Keratinocyte (primary cell): ENCODE measurements at regions not wholly inside any gene's neighbourhood (a gene's known extent, or its start where the extent isn't known, plus 50 kb on each side); places are given as distances from the start of the nearest gene placed in this dataset.

ENCODE experiments used
- DNase-seq: peaks from one replicate; pipeline ENCODE4 v3.0.0-alpha.2; 2011; ENCODE audit warnings: low read depth, missing footprints, low spot score
- FAIRE-seq: peaks from 2 replicates; lab custom pipeline; 2011; peaks lifted over from hg19 to GRCh38; lab: Jason Lieb, UNC
- H2AFZ ChIP-seq: 2 replicates; pipeline ENCODE4 v1.6.0; 2012; ENCODE audit warnings: low read length, control low read depth, inconsistent platforms; ENCODE audit not compliant: control insufficient read depth
- H3K27ac ChIP-seq: 2 replicates; pipeline ENCODE4 v1.5.1; 2011; ENCODE audit warnings: low read length; ENCODE audit not compliant: control insufficient read depth, insufficient read depth
- H3K27me3 ChIP-seq: 3 replicates; pipeline ENCODE4 v1.6.0; 2011; ENCODE audit warnings: low read length; ENCODE audit not compliant: control insufficient read depth, insufficient read depth; ENCODE audit errors: extremely low read depth
- H3K36me3 ChIP-seq, 2 experiments: 2 replicates in 1 of 2; 3 replicates in 1 of 2; pipeline ENCODE4 v1.5.1; 2011; ENCODE audit warnings: low read length in 2 of 2, mild to moderate bottlenecking in 1 of 2; ENCODE audit not compliant: control insufficient read depth in 2 of 2, insufficient read depth in 2 of 2; ENCODE audit errors: extremely low read depth in 1 of 2
- H3K4me1 ChIP-seq: 3 replicates; pipeline ENCODE4 v1.5.1; 2011; ENCODE audit warnings: low read length; ENCODE audit not compliant: control insufficient read depth, insufficient read depth; ENCODE audit errors: extremely low read depth
- H3K4me2 ChIP-seq: 3 replicates; pipeline ENCODE4 v1.6.0; 2011; ENCODE audit warnings: low read depth, low read length; ENCODE audit not compliant: control insufficient read depth, insufficient read depth; ENCODE audit errors: extremely low read depth
- H3K4me3 ChIP-seq, 3 experiments: fragments of 200-600 bp in 1 of 3; sonication (generic) in 1 of 3; 2 replicates in 2 of 3; 3 replicates in 1 of 3; pipeline ENCODE4 v1.5.1; 2011 to 2016; ENCODE audit warnings: low read length in 3 of 3, mild to moderate bottlenecking in 3 of 3, control low read depth in 2 of 3, inconsistent platforms in 1 of 3, low read depth in 1 of 3, mixed read lengths in 1 of 3, mixed run types in 1 of 3, moderate library complexity in 1 of 3; ENCODE audit not compliant: control insufficient read depth in 2 of 3, insufficient read depth in 2 of 3; ENCODE audit errors: extremely low read depth in 1 of 3
- H3K79me2 ChIP-seq: 2 replicates; pipeline ENCODE4 v1.6.0; 2012; ENCODE audit warnings: low read length; ENCODE audit not compliant: control insufficient read depth, insufficient read depth
- H3K9ac ChIP-seq: 3 replicates; pipeline ENCODE4 v1.6.0; 2011; ENCODE audit warnings: low read length; ENCODE audit not compliant: control insufficient read depth, insufficient read depth; ENCODE audit errors: extremely low read depth
- H3K9me1 ChIP-seq: 3 replicates; pipeline ENCODE4 v1.6.0; 2011; ENCODE audit warnings: low read length; ENCODE audit not compliant: control insufficient read depth, insufficient read depth; ENCODE audit errors: extremely low read depth
- H3K9me3 ChIP-seq: 2 replicates; pipeline ENCODE4 v1.5.1; 2012; ENCODE audit warnings: low read depth, low read length; ENCODE audit not compliant: control insufficient read depth
- H4K20me1 ChIP-seq: 3 replicates; pipeline ENCODE4 v1.6.0; 2011; ENCODE audit warnings: low read length; ENCODE audit not compliant: control insufficient read depth, insufficient read depth; ENCODE audit errors: extremely low read depth
- EZH2 ChIP-seq: IDR thresholded peaks from one replicate; pipeline ENCODE4 v1.6.1; 2012; ENCODE audit warnings: inconsistent platforms, mild to moderate bottlenecking, low read length, moderate library complexity
- dilution Hi-C: fragments of 300-500 bp; cut with MboI; formaldehyde crosslinking; loops from one replicate; pipeline ENCODE4 v1.7.0; 2020; ENCODE audit warnings: low sequenced_read_pairs; ENCODE audit not compliant: extremely low pct_ligation_motif_present
- TF ChIP-seq, protein P1 (sequence below), 3 experiments: IDR thresholded peaks in 1 of 3; conservative IDR thresholded peaks in 1 of 3; optimal IDR thresholded peaks in 1 of 3; 2 replicates in 2 of 3; 3 replicates in 1 of 3; pipeline versions ENCODE3 to v1.5.1; 2011; ENCODE audit warnings: low read length in 3 of 3, mild to moderate bottlenecking in 3 of 3, moderate library complexity in 2 of 3, control low read depth in 1 of 3, inconsistent platforms in 1 of 3; ENCODE audit not compliant: insufficient read depth in 2 of 3; ENCODE audit errors: extremely low read depth in 1 of 3

DNA sequence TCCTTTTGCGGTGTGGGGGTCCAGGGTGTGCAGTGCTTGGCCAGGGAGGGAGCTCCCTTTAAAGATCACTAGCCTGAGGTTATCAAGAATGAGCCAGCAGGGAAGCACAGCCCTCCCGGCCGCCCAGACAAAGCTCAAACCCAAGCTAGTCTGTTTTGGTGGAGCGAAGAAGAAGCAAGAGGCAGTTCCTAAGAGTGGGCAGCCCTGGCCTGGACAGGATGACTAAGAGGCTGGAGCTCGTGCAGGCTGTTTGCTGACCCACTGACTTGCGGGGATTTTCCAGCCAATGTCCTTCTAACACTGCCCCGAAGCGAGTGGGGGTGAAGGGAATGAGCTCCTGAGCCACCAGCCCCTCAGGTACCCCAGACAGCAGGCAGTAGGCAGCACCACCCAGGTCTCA lies 134.4 kb downstream of the COPRS start:
- no peaks in the 10 kb centered on the region for H3K9me3 ChIP-seq
- dilution Hi-C loops = no loop called here
- H3K4me2 ChIP-seq = no peak overlapping the region
- no peak overlapping the region for H2AFZ ChIP-seq
- H3K27ac ChIP-seq = no peak overlapping the region
- no peaks in the 10 kb centered on the region for H3K27me3 ChIP-seq
- H3K79me2 ChIP-seq = no peaks in the 10 kb centered on the region
- FAIRE-seq (no peak), DNase-seq (no peak)
- H3K36me3 ChIP-seq = no peaks in the 10 kb centered on the region
- no peak overlapping the region for H3K4me3 ChIP-seq
- no peaks in the 10 kb centered on the region for H3K9me1 ChIP-seq
- peaks cover 10% of the 10 kb centered on the region for H3K4me1 ChIP-seq
- H3K9ac ChIP-seq = no peak overlapping the region
- TF ChIP-seq EZH2 = no peak
- TF ChIP-seq, protein P1, sequence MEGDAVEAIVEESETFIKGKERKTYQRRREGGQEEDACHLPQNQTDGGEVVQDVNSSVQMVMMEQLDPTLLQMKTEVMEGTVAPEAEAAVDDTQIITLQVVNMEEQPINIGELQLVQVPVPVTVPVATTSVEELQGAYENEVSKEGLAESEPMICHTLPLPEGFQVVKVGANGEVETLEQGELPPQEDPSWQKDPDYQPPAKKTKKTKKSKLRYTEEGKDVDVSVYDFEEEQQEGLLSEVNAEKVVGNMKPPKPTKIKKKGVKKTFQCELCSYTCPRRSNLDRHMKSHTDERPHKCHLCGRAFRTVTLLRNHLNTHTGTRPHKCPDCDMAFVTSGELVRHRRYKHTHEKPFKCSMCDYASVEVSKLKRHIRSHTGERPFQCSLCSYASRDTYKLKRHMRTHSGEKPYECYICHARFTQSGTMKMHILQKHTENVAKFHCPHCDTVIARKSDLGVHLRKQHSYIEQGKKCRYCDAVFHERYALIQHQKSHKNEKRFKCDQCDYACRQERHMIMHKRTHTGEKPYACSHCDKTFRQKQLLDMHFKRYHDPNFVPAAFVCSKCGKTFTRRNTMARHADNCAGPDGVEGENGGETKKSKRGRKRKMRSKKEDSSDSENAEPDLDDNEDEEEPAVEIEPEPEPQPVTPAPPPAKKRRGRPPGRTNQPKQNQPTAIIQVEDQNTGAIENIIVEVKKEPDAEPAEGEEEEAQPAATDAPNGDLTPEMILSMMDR (optimal IDR thresholded peaks at IDR 0.05 in 1 of 3, IDR thresholded peaks at IDR 0.05 in 1 of 3, conservative IDR thresholded peaks at IDR 0.05 in 1 of 3; ENCODE audit: extremely low read depth in 1 of 3, insufficient read depth in 2 of 3, low read length in 3 of 3) = no peak
- no peaks in the 10 kb centered on the region for H4K20me1 ChIP-seq

- H3K4me1 ChIP-seq = peaks cover 10% of the 10 kb centered on the region
- TF ChIP-seq, protein P1 (optimal IDR thresholded peaks at IDR 0.05 in 1 of 3, IDR thresholded peaks at IDR 0.05 in 1 of 3, conservative IDR thresholded peaks at IDR 0.05 in 1 of 3; ENCODE audit: extremely low read depth in 1 of 3, insufficient read depth in 2 of 3, low read length in 3 of 3) = no peak
- no peak for TF ChIP-seq EZH2
- FAIRE-seq (no peak), DNase-seq (no peak)
- dilution Hi-C loops = no loop called here
- no peaks in the 10 kb centered on the region for H4K20me1 ChIP-seq
- no peaks in the 10 kb centered on the region for H3K79me2 ChIP-seq
- no peaks in the 10 kb centered on the region for H3K27me3 ChIP-seq
- no peak overlapping the region for H2AFZ ChIP-seq
- no peaks in the 10 kb centered on the region for H3K36me3 ChIP-seq
- no peak overlapping the region for H3K4me2 ChIP-seq
- H3K9me1 ChIP-seq = no peaks in the 10 kb centered on the region
- no peak overlapping the region for H3K27ac ChIP-seq
- no peak overlapping the region for H3K9ac ChIP-seq
- no peak overlapping the region for H3K4me3 ChIP-seq
- no peaks in the 10 kb centered on the region for H3K9me3 ChIP-seq
Measured at GRCh38 chr17:31724026-31724425, 135.0 kb downstream of the COPRS start.
